Neuronal stem cell (in vitro differentiated cells): ENCODE measurements at regions not wholly inside any gene's neighbourhood (a gene's known extent, or its start where the extent isn't known, plus 50 kb on each side); places are given as distances from the start of the nearest gene placed in this dataset.
A peak's percentile ranks its signal among the peaks of the same experiment; 100 is the strongest.

Experiments
- DNase-seq: peaks from one replicate; pipeline ENCODE4 v3.0.0-alpha.2; 2013; ENCODE audit warnings: low spot score
- H2AFZ ChIP-seq: one replicate; pipeline ENCODE4 v1.6.1; 2013; ENCODE audit warnings: mild to moderate bottlenecking, low read length, inconsistent platforms
- H2AK5ac ChIP-seq: 2 replicates; pipeline ENCODE4 v1.6.1; 2013; ENCODE audit warnings: low read depth, mild to moderate bottlenecking, inconsistent platforms, low read length, moderate library complexity, mixed read lengths
- H2BK120ac ChIP-seq: 2 replicates; pipeline ENCODE4 v1.6.1; 2013; ENCODE audit warnings: low read depth, mild to moderate bottlenecking, inconsistent platforms, low read length, moderate library complexity, mixed read lengths
- H2BK12ac ChIP-seq: one replicate; pipeline ENCODE4 v1.6.1; 2013; ENCODE audit warnings: low read length, inconsistent platforms
- H2BK15ac ChIP-seq: 2 replicates; pipeline ENCODE4 v1.6.1; 2013; ENCODE audit warnings: mild to moderate bottlenecking, low read length, inconsistent platforms, mixed read lengths
- H2BK5ac ChIP-seq: one replicate; pipeline ENCODE4 v1.6.1; 2013; ENCODE audit warnings: inconsistent platforms, mild to moderate bottlenecking, low read length, moderate library complexity
- H3K14ac ChIP-seq: one replicate; pipeline ENCODE4 v1.6.1; 2013; ENCODE audit warnings: low read length, inconsistent platforms
- H3K18ac ChIP-seq: 2 replicates; pipeline ENCODE4 v1.6.1; 2013; ENCODE audit warnings: low read length, inconsistent platforms
- H3K23ac ChIP-seq: 2 replicates; pipeline ENCODE4 v1.6.1; 2013; ENCODE audit warnings: low read depth, mild to moderate bottlenecking, mixed read lengths, low read length, inconsistent platforms; ENCODE audit not compliant: poor library complexity
- H3K27ac ChIP-seq: replicated peaks from 3 replicates; pipeline ENCODE4 v1.5.1; 2013; ENCODE audit warnings: low read length, inconsistent platforms
- H3K27me3 ChIP-seq, 3 experiments: 2 replicates each; pipeline ENCODE4 v1.6.1; 2013; ENCODE audit warnings: low read length in 3 of 3, mild to moderate bottlenecking in 2 of 3, inconsistent platforms in 1 of 3, low read depth in 1 of 3, mixed read lengths in 1 of 3, moderate library complexity in 1 of 3; ENCODE audit not compliant: control insufficient read depth in 3 of 3, insufficient read depth in 3 of 3
- H3K36me3 ChIP-seq, 2 donors: replicated peaks in 1 of 2; 2 replicates each; pipeline ENCODE4 v1.6.1; 2013; ENCODE audit warnings: low read length in 2 of 2; ENCODE audit not compliant: control insufficient read depth in 2 of 2, insufficient read depth in 2 of 2
- H3K4ac ChIP-seq: 2 replicates; pipeline ENCODE4 v1.6.1; 2013; ENCODE audit warnings: inconsistent platforms, mild to moderate bottlenecking, low read length, moderate library complexity
- H3K4me1 ChIP-seq, 2 donors: 1 replicate in 1 of 2; 2 replicates in 1 of 2; pipeline ENCODE4 v1.6.1; 2013; ENCODE audit warnings: low read length in 2 of 2, low read depth in 1 of 2; ENCODE audit not compliant: control insufficient read depth in 2 of 2, insufficient read depth in 1 of 2
- H3K4me2 ChIP-seq: one replicate; pipeline ENCODE4 v1.6.1; 2013; ENCODE audit warnings: mild to moderate bottlenecking, low read length, inconsistent platforms; ENCODE audit not compliant: insufficient read depth, poor library complexity, severe bottlenecking
- H3K4me3 ChIP-seq, 2 donors: 2 replicates each; pipeline ENCODE4 v1.5.1; 2013; ENCODE audit warnings: low read length in 2 of 2, mild to moderate bottlenecking in 2 of 2, inconsistent platforms in 1 of 2, moderate library complexity in 1 of 2
- H3K79me1 ChIP-seq: one replicate; pipeline ENCODE4 v1.6.1; 2013; ENCODE audit warnings: low read depth, mild to moderate bottlenecking, inconsistent platforms, low read length, moderate library complexity
- H3K9ac ChIP-seq: one replicate; pipeline ENCODE4 v1.6.1; 2013; ENCODE audit warnings: mild to moderate bottlenecking, low read depth, low read length, inconsistent platforms; ENCODE audit not compliant: poor library complexity
- H3K9me3 ChIP-seq, 2 donors: replicated peaks in 1 of 2; 2 replicates each; pipeline versions ENCODE3 to v1.6.1; 2013; ENCODE audit warnings: low read length in 2 of 2, mild to moderate bottlenecking in 2 of 2, inconsistent platforms in 1 of 2, low read depth in 1 of 2, mixed read lengths in 1 of 2, moderate library complexity in 1 of 2; ENCODE audit not compliant: control insufficient read depth in 2 of 2, insufficient read depth in 1 of 2
- H4K8ac ChIP-seq: one replicate; pipeline ENCODE4 v1.6.1; 2013; ENCODE audit warnings: low read depth, mild to moderate bottlenecking, inconsistent platforms, low read length, moderate library complexity
- H4K91ac ChIP-seq: one replicate; pipeline ENCODE4 v1.6.1; 2013; ENCODE audit warnings: low read length, low read depth, mild to moderate bottlenecking, inconsistent platforms; ENCODE audit not compliant: poor library complexity
- WGBS, 2 donors: extraction: QIAGEN DNeasy Blood & Tissue Kit; methylation state at CpG; one replicate each; pipeline ENCODE4 v1.1.7; 2013; ENCODE audit warnings: missing lambda C conversion rate in 2 of 2, mixed read lengths in 1 of 2; ENCODE audit not compliant: insufficient read length in 2 of 2, insufficient replicate concordance in 1 of 2; ENCODE audit errors: extremely low coverage in 2 of 2; 5-methylcytosine and 5-hydroxymethylcytosine counted together

DNA sequence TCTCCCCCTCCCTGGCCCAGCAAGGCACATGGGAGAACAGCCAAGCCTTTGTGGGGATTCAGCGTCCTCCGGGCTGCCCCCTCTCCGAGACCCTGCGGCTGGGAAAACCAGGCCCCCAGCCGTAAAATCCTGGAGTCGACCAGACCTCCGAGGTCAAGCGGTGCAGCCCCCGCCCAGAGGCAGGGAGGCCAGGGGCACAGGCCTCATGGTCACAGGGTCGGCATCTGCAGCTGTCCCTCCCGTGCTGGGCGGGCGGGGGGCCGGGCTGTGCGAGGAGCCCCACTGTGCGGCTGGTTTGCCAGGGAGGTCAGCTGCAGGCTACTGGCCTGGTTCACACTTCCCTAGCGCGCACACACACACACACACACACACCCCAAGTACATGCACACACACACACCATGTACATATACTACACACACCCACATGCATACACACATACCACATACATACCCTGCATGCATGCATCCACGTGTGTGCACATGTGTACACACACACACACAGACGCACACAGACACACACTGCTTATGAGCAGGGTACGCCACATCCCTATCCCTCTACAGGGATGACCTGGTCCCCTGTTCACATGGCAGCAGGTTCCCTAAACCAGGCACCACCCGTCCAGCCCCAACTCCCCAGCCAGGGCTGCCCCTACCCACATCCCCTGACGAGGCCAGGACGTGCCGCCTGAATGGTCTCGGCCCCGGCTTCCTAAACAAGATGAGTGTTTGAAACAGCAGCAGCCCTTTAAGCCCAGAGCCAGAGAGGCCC, 108.9 kb upstream of the CIBAR2 start:
- Histone ChIP-seq H2BK5ac (peak overlapping the region; percentile 27), H3K18ac (peak overlapping the region; percentile 80), H2BK120ac (peak overlapping the region; percentile 65), H3K9me3 (peaks cover 0 to 7% of the 10 kb centered on the region in 2 donors), H3K9ac (peak overlapping the region; percentile 87), H3K4ac (peak overlapping the region; percentile 72), H4K8ac (no peak overlapping the region), H3K79me1 (no peaks in the 10 kb centered on the region), H2BK15ac (peak overlapping the region; percentile 78), H3K4me1 (peaks cover 30 to 40% of the 10 kb centered on the region in 2 donors), H3K27ac (no peak overlapping the region), H3K23ac (peak overlapping the region; percentile 16), H4K91ac (no peak overlapping the region), H3K14ac (peak overlapping the region; percentile 99), H3K4me2 (peak overlapping the region; percentile 14), H3K27me3 (peaks cover 0 to 2% (median 0%) of the 10 kb centered on the region in 3 experiments), H3K4me3 (peak overlapping the region in 1 of 2 donors; percentile 40), H2AK5ac (peak overlapping the region; percentile 86), H2AFZ (no peak overlapping the region), H3K36me3 (no peaks in the 10 kb centered on the region), H2BK12ac (peak overlapping the region; percentile 98)
- WGBS, 2 donors: no CpG with 5 or more reads among the region's 27 CpGs
- no peak for DNase-seq

DNA sequence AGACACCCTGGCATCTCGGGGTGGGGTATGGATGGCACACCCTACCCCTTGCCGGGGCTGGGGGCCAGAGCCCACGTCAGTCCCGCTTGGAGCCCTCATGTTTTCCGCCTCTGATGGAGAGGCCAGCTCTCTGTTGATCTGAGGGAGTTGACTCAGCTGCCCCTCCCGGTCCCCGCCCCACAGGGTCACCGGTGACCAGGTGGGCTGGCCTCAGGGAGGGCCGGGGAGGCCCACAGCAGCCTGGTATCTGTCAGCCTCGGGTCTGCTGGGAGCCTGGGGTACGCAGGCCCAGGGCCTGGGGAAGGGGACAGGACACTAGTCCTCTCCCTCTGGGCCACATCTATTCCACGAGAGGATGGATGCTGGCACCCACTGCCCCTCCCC, 109.5 kb upstream of the CIBAR2 start:
- Histone ChIP-seq H3K27me3 (peaks cover 0 to 2% (median 0%) of the 10 kb centered on the region in 3 experiments), H3K36me3 (no peaks in the 10 kb centered on the region), H3K4me1 (peaks cover 30 to 40% of the 10 kb centered on the region in 2 donors), H3K27ac (peak overlapping the region; percentile 19), H2AK5ac (peak overlapping the region; percentile 86), H3K4ac (no peak overlapping the region), H2BK5ac (peak overlapping the region; percentile 27), H3K23ac (peak overlapping the region; percentile 16), H4K91ac (no peak overlapping the region), H3K4me3 (no peak overlapping the region), H3K9me3 (peaks cover 0 to 7% of the 10 kb centered on the region in 2 donors), H2AFZ (peak overlapping the region; percentile 66), H2BK120ac (peak overlapping the region; percentile 65), H3K18ac (peak overlapping the region; percentile 80), H3K14ac (peak overlapping the region; percentile 99), H3K4me2 (no peak overlapping the region), H2BK15ac (peak overlapping the region; percentile 78), H3K79me1 (no peaks in the 10 kb centered on the region), H4K8ac (no peak overlapping the region), H2BK12ac (peak overlapping the region; percentile 85), H3K9ac (no peak overlapping the region)
- WGBS, 2 donors: no CpG with 5 or more reads among the region's 12 CpGs
- DNase-seq: no peak

DNA sequence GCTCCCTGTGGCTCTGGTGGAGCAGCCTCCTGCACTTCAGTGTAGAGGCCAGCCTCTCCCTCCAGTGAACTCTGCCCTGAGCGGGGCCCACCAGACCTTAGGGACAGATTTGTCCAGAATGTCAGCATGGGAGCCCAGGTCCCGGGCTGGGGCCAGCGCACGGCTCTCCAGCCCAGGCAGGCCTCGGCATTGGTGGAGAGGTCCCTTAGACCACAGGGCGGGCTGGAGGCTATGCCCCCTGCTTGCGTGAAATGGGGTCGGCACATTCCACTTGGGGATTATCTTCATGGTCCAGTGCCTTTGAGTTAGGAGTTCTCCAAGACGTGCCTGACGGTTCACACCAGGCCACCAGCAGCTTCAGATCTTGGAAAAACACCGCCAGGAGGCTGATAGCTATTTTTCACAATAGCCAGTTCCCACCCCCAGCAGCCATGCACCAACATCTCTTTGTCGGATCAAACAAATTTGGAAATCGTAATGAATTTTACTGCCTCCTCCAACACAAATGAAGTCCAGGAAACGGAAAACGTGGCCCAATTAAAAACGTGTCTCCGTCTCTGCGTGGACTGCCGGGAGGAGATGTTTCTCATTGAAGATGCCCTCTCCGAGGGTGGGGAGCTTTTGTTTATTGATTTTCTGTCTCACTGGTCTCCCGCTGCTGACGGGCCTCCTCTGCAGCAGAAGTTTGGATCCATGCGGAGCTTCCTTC, 110.0 kb upstream of the CIBAR2 start:
- H3K14ac ChIP-seq: peak overlapping the region; percentile 99
- peaks cover 30 to 43% of the 10 kb centered on the region in 2 donors for H3K4me1 ChIP-seq
- H3K36me3 ChIP-seq: no peaks in the 10 kb centered on the region
- H3K9ac ChIP-seq: no peak overlapping the region
- peak overlapping the region; percentile 86 for H2AK5ac ChIP-seq
- peak overlapping the region; percentile 12 for H3K4me2 ChIP-seq
- H3K79me1 ChIP-seq: no peaks in the 10 kb centered on the region
- no peak overlapping the region for H4K8ac ChIP-seq
- peak overlapping the region; percentile 85 for H2BK12ac ChIP-seq
- H3K23ac ChIP-seq: peak overlapping the region; percentile 16
- H3K4ac ChIP-seq: no peak overlapping the region
- no CpG with 5 or more reads among the region's 23 CpGs for WGBS, 2 donors
- H3K18ac ChIP-seq: peak overlapping the region; percentile 80
- H2BK120ac ChIP-seq: peak overlapping the region; percentile 65
- H3K4me3 ChIP-seq: no peak overlapping the region
- peak overlapping the region; percentile 78 for H2BK15ac ChIP-seq
- no peak overlapping the region for H4K91ac ChIP-seq
- peak; percentile 71 for DNase-seq
- peak overlapping the region; percentile 19 for H3K27ac ChIP-seq
- H2BK5ac ChIP-seq: no peak overlapping the region
- peaks cover 0 to 7% of the 10 kb centered on the region in 2 donors for H3K9me3 ChIP-seq
- peak overlapping the region; percentile 66 for H2AFZ ChIP-seq
- H3K27me3 ChIP-seq: peaks cover 0 to 4% (median 0%) of the 10 kb centered on the region in 3 experiments

DNA sequence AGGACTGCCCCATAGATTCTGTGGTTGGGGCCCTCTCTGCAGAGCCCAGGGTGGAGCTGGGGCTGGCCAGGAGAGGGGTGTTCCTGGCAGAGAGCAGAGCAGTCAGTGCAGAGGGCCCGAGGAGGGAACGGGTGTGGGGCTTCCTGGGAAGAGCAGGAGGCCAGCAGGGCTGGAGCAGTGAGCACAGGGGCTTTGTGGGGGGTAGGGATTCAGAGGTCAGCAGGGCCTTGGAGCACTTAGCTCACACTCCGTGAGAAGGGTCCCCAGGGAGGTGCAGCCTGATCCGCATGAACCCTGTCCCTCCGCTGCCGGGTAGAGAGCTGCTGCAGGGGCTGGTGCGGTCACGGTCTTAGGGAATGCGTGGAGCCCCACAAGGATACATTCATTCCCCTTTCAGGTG, 113.0 kb upstream of the CIBAR2 start:
- H3K4ac ChIP-seq: no peak overlapping the region
- H3K9me3 ChIP-seq: peaks cover 0 to 7% of the 10 kb centered on the region in 2 donors
- H3K79me1 ChIP-seq: no peaks in the 10 kb centered on the region
- no peak overlapping the region for H3K4me2 ChIP-seq
- H2BK12ac ChIP-seq: peak overlapping the region; percentile 14
- no peak overlapping the region for H3K23ac ChIP-seq
- no peak overlapping the region for H4K91ac ChIP-seq
- no peak overlapping the region for H3K9ac ChIP-seq
- H2AFZ ChIP-seq: no peak overlapping the region
- no peaks in the 10 kb centered on the region for H3K36me3 ChIP-seq
- H3K27ac ChIP-seq: no peak overlapping the region
- H3K27me3 ChIP-seq: peaks cover 0 to 4% (median 0%) of the 10 kb centered on the region in 3 experiments
- no CpG with 5 or more reads among the region's 9 CpGs for WGBS, 2 donors
- H4K8ac ChIP-seq: no peak overlapping the region
- no peak overlapping the region for H2BK5ac ChIP-seq
- no peak overlapping the region for H3K4me3 ChIP-seq
- peak overlapping the region; percentile 93 for H2AK5ac ChIP-seq
- H3K18ac ChIP-seq: peak overlapping the region; percentile 65
- peaks cover 35 to 52% of the 10 kb centered on the region in 2 donors for H3K4me1 ChIP-seq
- H3K14ac ChIP-seq: peak overlapping the region; percentile 17
- H2BK15ac ChIP-seq: no peak overlapping the region
- peak overlapping the region; percentile 65 for H2BK120ac ChIP-seq
- no peak for DNase-seq
